ENCODE measurements at regions not wholly inside any gene's neighbourhood (a gene's known extent, or its start where the extent isn't known, plus 50 kb on each side); places are given as distances from the start of the nearest gene placed in this dataset.

- ChIA-PET CTCF (no interaction called here), POLR2A (interaction anchor here (1.0 kb wide), 2 partner anchors 74 to 78 kb away, joined by 4 to 5 read pairs; partner anchors contain the start of gene RHOB)
- TF ChIP-seq SP1 (IDR thresholded peaks at IDR 0.05) (no peak), L3MBTL2 (conservative IDR thresholded peaks at IDR 0.05) (no peak), PKNOX1 (IDR thresholded peaks at IDR 0.05) (no peak), LEF1 (IDR thresholded peaks at IDR 0.05; ENCODE audit: borderline replicate concordance) (no peak), FOXA1 (IDR thresholded peaks at IDR 0.05) (no peak), NFRKB (IDR thresholded peaks at IDR 0.05) (no peak), HDGF (IDR thresholded peaks at IDR 0.05; ENCODE audit: borderline replicate concordance) (no peak), FOXM1 (IDR thresholded peaks at IDR 0.05; ENCODE audit: borderline replicate concordance) (no peak), BHLHE40 (IDR thresholded peaks at IDR 0.05; ENCODE audit: borderline replicate concordance) (no peak), ZNF384 (IDR thresholded peaks at IDR 0.05) (no peak), SUZ12 (IDR thresholded peaks at IDR 0.05) (no peak), ARNT (IDR thresholded peaks at IDR 0.05) (no peak), FOXK2 (IDR thresholded peaks at IDR 0.05) (no peak), ELF4 (IDR thresholded peaks at IDR 0.05) (no peak), CTBP1 (IDR thresholded peaks at IDR 0.05; ENCODE audit: borderline replicate concordance) (no peak)
- no peak for DNase-seq (ENCODE audit: extremely low spot score)
Measured at GRCh38 chr2:20525041-20526035, 78.5 kb downstream of the RHOB start.

GRCh38 chr2:20526160-20526559 lies 79.3 kb downstream of the RHOB start:
- TF ChIP-seq ZNF384 (IDR thresholded peaks at IDR 0.05) (no peak), FOXA1 (IDR thresholded peaks at IDR 0.05) (no peak), BHLHE40 (IDR thresholded peaks at IDR 0.05; ENCODE audit: borderline replicate concordance) (no peak), CTBP1 (IDR thresholded peaks at IDR 0.05; ENCODE audit: borderline replicate concordance) (no peak), NFRKB (IDR thresholded peaks at IDR 0.05) (no peak), SUZ12 (IDR thresholded peaks at IDR 0.05) (no peak), ARNT (IDR thresholded peaks at IDR 0.05) (no peak), TARDBP (IDR thresholded peaks at IDR 0.05) (no peak), FOXM1 (IDR thresholded peaks at IDR 0.05; ENCODE audit: borderline replicate concordance) (no peak), FOXK2 (IDR thresholded peaks at IDR 0.05) (no peak), L3MBTL2 (conservative IDR thresholded peaks at IDR 0.05) (no peak), LEF1 (IDR thresholded peaks at IDR 0.05; ENCODE audit: borderline replicate concordance) (no peak), ELF4 (IDR thresholded peaks at IDR 0.05) (no peak), HDGF (IDR thresholded peaks at IDR 0.05; ENCODE audit: borderline replicate concordance) (no peak), PKNOX1 (IDR thresholded peaks at IDR 0.05) (no peak), SP1 (IDR thresholded peaks at IDR 0.05) (no peak)

GRCh38 chr2:20526708-20527107 lies 79.8 kb downstream of the RHOB start:
- CTCF ChIA-PET, result interaction anchor here (0.6 kb wide), 1 partner anchor 20 kb away, joined by 3 read pairs; no protein-coding TSS in a partner anchor
- DNase-seq (ENCODE audit: extremely low spot score), result no peak
- POLR2A ChIA-PET, result interaction anchor here (1.0 kb wide), 1 partner anchor 80 kb away, joined by 4 read pairs; the partner anchor contains the start of gene RHOB
- no peak for TF ChIP-seq SP1 (IDR thresholded peaks at IDR 0.05)
- TF ChIP-seq LEF1 (IDR thresholded peaks at IDR 0.05; ENCODE audit: borderline replicate concordance), result no peak
- TF ChIP-seq L3MBTL2 (conservative IDR thresholded peaks at IDR 0.05), result no peak
- TF ChIP-seq ELF4 (IDR thresholded peaks at IDR 0.05), result no peak
- TF ChIP-seq HDGF (IDR thresholded peaks at IDR 0.05; ENCODE audit: borderline replicate concordance), result no peak

More at GRCh38 chr2:20526160-20526559, 79.3 kb downstream of the RHOB start:
- DNase-seq (ENCODE audit: extremely low spot score), result no peak
- CTCF ChIA-PET, result interaction anchor here (0.6 kb wide), 1 partner anchor 20 kb away, joined by 3 read pairs; no protein-coding TSS in a partner anchor
- POLR2A ChIA-PET, result interaction anchor here (1.0 kb wide), 1 partner anchor 79 kb away, joined by 4 read pairs; the partner anchor contains the start of gene RHOB

- ChIA-PET POLR2A (no interaction called here), CTCF (no interaction called here)
- TF ChIP-seq LEF1 (IDR thresholded peaks at IDR 0.05; ENCODE audit: borderline replicate concordance), result no peak
- TF ChIP-seq FOXM1 (IDR thresholded peaks at IDR 0.05; ENCODE audit: borderline replicate concordance), result no peak
- no peak for TF ChIP-seq L3MBTL2 (conservative IDR thresholded peaks at IDR 0.05)
- TF ChIP-seq FOXA1 (IDR thresholded peaks at IDR 0.05), result no peak
- TF ChIP-seq ARNT (IDR thresholded peaks at IDR 0.05), result no peak
- TF ChIP-seq ZNF384 (IDR thresholded peaks at IDR 0.05), result no peak
- TF ChIP-seq PKNOX1 (IDR thresholded peaks at IDR 0.05), result no peak
- TF ChIP-seq SUZ12 (IDR thresholded peaks at IDR 0.05), result no peak
- no peak for TF ChIP-seq ELF4 (IDR thresholded peaks at IDR 0.05)
- TF ChIP-seq FOXK2 (IDR thresholded peaks at IDR 0.05), result no peak
- TF ChIP-seq BHLHE40 (IDR thresholded peaks at IDR 0.05; ENCODE audit: borderline replicate concordance), result no peak
- TF ChIP-seq NFRKB (IDR thresholded peaks at IDR 0.05), result no peak
- TF ChIP-seq SP1 (IDR thresholded peaks at IDR 0.05), result no peak
- no peak for TF ChIP-seq TARDBP (IDR thresholded peaks at IDR 0.05)
- no peak for TF ChIP-seq HDGF (IDR thresholded peaks at IDR 0.05; ENCODE audit: borderline replicate concordance)
- DNase-seq (ENCODE audit: extremely low spot score), result no peak
Measured at GRCh38 chr2:20528713-20529112, 81.8 kb downstream of the RHOB start.

GRCh38 chr2:20530520-20530919 lies 83.6 kb downstream of the RHOB start:
- TF ChIP-seq SUZ12 (IDR thresholded peaks at IDR 0.05) (no peak), BHLHE40 (IDR thresholded peaks at IDR 0.05; ENCODE audit: borderline replicate concordance) (no peak), HDGF (IDR thresholded peaks at IDR 0.05; ENCODE audit: borderline replicate concordance) (no peak), L3MBTL2 (conservative IDR thresholded peaks at IDR 0.05) (no peak), FOXK2 (IDR thresholded peaks at IDR 0.05) (no peak), SP1 (IDR thresholded peaks at IDR 0.05) (no peak), PKNOX1 (IDR thresholded peaks at IDR 0.05) (no peak), ELF4 (IDR thresholded peaks at IDR 0.05) (no peak), LEF1 (IDR thresholded peaks at IDR 0.05; ENCODE audit: borderline replicate concordance) (no peak), FOXA1 (IDR thresholded peaks at IDR 0.05) (no peak), CTBP1 (IDR thresholded peaks at IDR 0.05; ENCODE audit: borderline replicate concordance) (no peak), TARDBP (IDR thresholded peaks at IDR 0.05) (no peak), FOXM1 (IDR thresholded peaks at IDR 0.05; ENCODE audit: borderline replicate concordance) (no peak)
- DNase-seq (ENCODE audit: extremely low spot score), result no peak
- ChIA-PET POLR2A (interaction anchor here (0.9 kb wide), 1 partner anchor 80 kb away, joined by 3 read pairs; no protein-coding TSS in a partner anchor), CTCF (interaction anchor here (0.6 kb wide), 1 partner anchor 515 kb away, joined by 5 read pairs; no protein-coding TSS in a partner anchor)
